GM18511 (cell line): ENCODE measurements at regions not wholly inside any gene's neighbourhood (a gene's known extent, or its start where the extent isn't known, plus 50 kb on each side); places are given as distances from the start of the nearest gene placed in this dataset.
"Not testable (repeated sequence)": the region's sequence is repeated elsewhere in the genome, so short reads cannot be mapped to it uniquely, and the experiment has no call there.

ENCODE experiments used
- ATAC-seq: cut with Tn5 transposase; IDR thresholded peaks from one replicate; pipeline ENCODE4 v1.9.1; 2021; ENCODE audit warnings: mild to moderate bottlenecking, moderate library complexity; ENCODE audit not compliant: unreplicated experiment

GRCh38 chrX:8027827-8028226 is 100.6 kb upstream of the PNPLA4 start:
- no peak for ATAC-seq

- no peak for ATAC-seq
Measured at GRCh38 chrX:8025705-8026104, 98.5 kb upstream of the PNPLA4 start.

GRCh38 chrX:8018934-8019333 is 91.7 kb upstream of the PNPLA4 start:
- ATAC-seq: no peak

- no peak for ATAC-seq
Measured at GRCh38 chrX:8010105-8010504, 82.9 kb upstream of the PNPLA4 start.

- no peak for ATAC-seq
Measured at GRCh38 chrX:8005678-8006347, 78.6 kb upstream of the PNPLA4 start.

- ATAC-seq: no peak
Measured at GRCh38 chrX:8003147-8003883, 76.1 kb upstream of the PNPLA4 start.

GRCh38 chrX:7996851-7997250 is 69.6 kb upstream of the PNPLA4 start:
- no peak for ATAC-seq

GRCh38 chrX:7996414-7996813 is 69.2 kb upstream of the PNPLA4 start:
- ATAC-seq: peak; percentile 79

GRCh38 chrX:7993873-7994272 is 66.7 kb upstream of the PNPLA4 start:
- no peak for ATAC-seq

- peak; percentile 5 for ATAC-seq
Measured at GRCh38 chrX:7988013-7988759, 61.0 kb upstream of the PNPLA4 start.

- peak; percentile 88 for ATAC-seq
Measured at GRCh38 chrX:7987160-7988012, 60.2 kb upstream of the PNPLA4 start.

GRCh38 chrX:7986738-7987137 is 59.5 kb upstream of the PNPLA4 start:
- ATAC-seq: not testable (repeated sequence)

GRCh38 chrX:7985568-7985967 is 58.4 kb upstream of the PNPLA4 start:
- ATAC-seq: no peak

GRCh38 chrX:7983581-7983980 is 56.4 kb upstream of the PNPLA4 start:
- no peak for ATAC-seq
